ENCODE measurements at regions not wholly inside any gene's neighbourhood (a gene's known extent, or its start where the extent isn't known, plus 50 kb on each side); places are given as distances from the start of the nearest gene placed in this dataset.
A peak's percentile ranks its signal among the peaks of the same experiment; 100 is the strongest.
"Not testable (repeated sequence)": the region's sequence is repeated elsewhere in the genome, so short reads cannot be mapped to it uniquely, and the experiment has no call there.

- Mint-ChIP-seq H3K27me3 (ENCODE audit: unreplicated experiment) (peaks cover 12% of the 10 kb centered on the region), H3K9me3 (ENCODE audit: unreplicated experiment) (peaks cover 26% of the 10 kb centered on the region), H3K27ac (ENCODE audit: unreplicated experiment) (no peak overlapping the region), H3K4me1 (ENCODE audit: low read depth, unreplicated experiment) (peaks cover 46% of the 10 kb centered on the region), H3K4me3 (ENCODE audit: unreplicated experiment) (peak overlapping the region; percentile 58), H3K36me3 (ENCODE audit: unreplicated experiment) (no peaks in the 10 kb centered on the region)
- TF ChIP-seq, protein P1, sequence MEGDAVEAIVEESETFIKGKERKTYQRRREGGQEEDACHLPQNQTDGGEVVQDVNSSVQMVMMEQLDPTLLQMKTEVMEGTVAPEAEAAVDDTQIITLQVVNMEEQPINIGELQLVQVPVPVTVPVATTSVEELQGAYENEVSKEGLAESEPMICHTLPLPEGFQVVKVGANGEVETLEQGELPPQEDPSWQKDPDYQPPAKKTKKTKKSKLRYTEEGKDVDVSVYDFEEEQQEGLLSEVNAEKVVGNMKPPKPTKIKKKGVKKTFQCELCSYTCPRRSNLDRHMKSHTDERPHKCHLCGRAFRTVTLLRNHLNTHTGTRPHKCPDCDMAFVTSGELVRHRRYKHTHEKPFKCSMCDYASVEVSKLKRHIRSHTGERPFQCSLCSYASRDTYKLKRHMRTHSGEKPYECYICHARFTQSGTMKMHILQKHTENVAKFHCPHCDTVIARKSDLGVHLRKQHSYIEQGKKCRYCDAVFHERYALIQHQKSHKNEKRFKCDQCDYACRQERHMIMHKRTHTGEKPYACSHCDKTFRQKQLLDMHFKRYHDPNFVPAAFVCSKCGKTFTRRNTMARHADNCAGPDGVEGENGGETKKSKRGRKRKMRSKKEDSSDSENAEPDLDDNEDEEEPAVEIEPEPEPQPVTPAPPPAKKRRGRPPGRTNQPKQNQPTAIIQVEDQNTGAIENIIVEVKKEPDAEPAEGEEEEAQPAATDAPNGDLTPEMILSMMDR (IDR thresholded peaks at IDR 0.05; ENCODE audit: partially characterized antibody, unreplicated experiment) = no peak
- DNase-seq = no peak
These were observed 121.6 kb upstream of the SDK1 start for GRCh38 chr7:3179456-3179855.

- Mint-ChIP-seq H3K27me3 (ENCODE audit: unreplicated experiment) (peaks cover 13% of the 10 kb centered on the region), H3K36me3 (ENCODE audit: unreplicated experiment) (no peaks in the 10 kb centered on the region), H3K9me3 (ENCODE audit: unreplicated experiment) (peaks cover 26% of the 10 kb centered on the region), H3K27ac (ENCODE audit: unreplicated experiment) (peak overlapping the region; percentile 96), H3K4me1 (ENCODE audit: low read depth, unreplicated experiment) (peaks cover 39% of the 10 kb centered on the region), H3K4me3 (ENCODE audit: unreplicated experiment) (peak overlapping the region; percentile 75)
- no peak for DNase-seq
- TF ChIP-seq, protein P1 (IDR thresholded peaks at IDR 0.05; ENCODE audit: partially characterized antibody, unreplicated experiment) = no peak
These were observed 120.4 kb upstream of the SDK1 start for GRCh38 chr7:3180604-3181003.

DNA sequence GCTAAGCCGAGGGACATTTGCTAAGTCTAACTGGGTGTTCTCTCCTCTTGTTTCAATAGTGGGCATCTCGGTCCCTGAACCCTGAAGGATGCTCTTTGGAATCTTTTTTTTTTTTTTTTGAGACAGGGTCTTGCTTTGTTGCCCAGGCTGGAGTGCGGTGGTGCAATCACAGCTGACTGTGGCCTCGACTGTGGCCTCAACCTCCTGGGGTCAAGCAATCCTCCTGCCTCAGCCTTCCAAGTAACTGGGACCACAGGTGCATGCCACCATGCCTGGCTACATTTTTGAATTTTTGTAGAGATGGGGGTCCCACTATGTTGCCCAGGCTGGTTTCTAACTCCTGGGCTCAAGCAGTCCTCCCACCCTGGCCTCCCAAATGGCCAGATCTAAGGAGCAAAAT, 119.0 kb upstream of the SDK1 start:
- peak overlapping the region; percentile 96 for H3K27ac Mint-ChIP-seq (ENCODE audit: unreplicated experiment)
- H3K4me1 Mint-ChIP-seq (ENCODE audit: low read depth, unreplicated experiment) = peaks cover 33% of the 10 kb centered on the region
- peaks cover 13% of the 10 kb centered on the region for H3K27me3 Mint-ChIP-seq (ENCODE audit: unreplicated experiment)

GRCh38 chr7:3187444-3188040, 113.5 kb upstream of the SDK1 start:
- H3K36me3 Mint-ChIP-seq (ENCODE audit: unreplicated experiment) = no peaks in the 10 kb centered on the region
- TF ChIP-seq, protein P1 (IDR thresholded peaks at IDR 0.05; ENCODE audit: partially characterized antibody, unreplicated experiment) = no peak
- H3K27ac Mint-ChIP-seq (ENCODE audit: unreplicated experiment) = peak overlapping the region; percentile 92
- peak overlapping the region; percentile 28 for H3K4me3 Mint-ChIP-seq (ENCODE audit: unreplicated experiment)
- DNase-seq = no peak
- peaks cover 25% of the 10 kb centered on the region for H3K9me3 Mint-ChIP-seq (ENCODE audit: unreplicated experiment)
- H3K27me3 Mint-ChIP-seq (ENCODE audit: unreplicated experiment) = peaks cover 12% of the 10 kb centered on the region
- peaks cover 34% of the 10 kb centered on the region for H3K4me1 Mint-ChIP-seq (ENCODE audit: low read depth, unreplicated experiment)

More for the DNA sequence above, 119.0 kb upstream of the SDK1 start:
- not testable (repeated sequence) for H3K36me3 Mint-ChIP-seq (ENCODE audit: unreplicated experiment); DNase-seq
- H3K9me3 Mint-ChIP-seq (ENCODE audit: unreplicated experiment) = peaks cover 27% of the 10 kb centered on the region
- peak overlapping the region; percentile 42 for H3K4me3 Mint-ChIP-seq (ENCODE audit: unreplicated experiment)

GRCh38 chr7:3188946-3189345, 112.1 kb upstream of the SDK1 start:
- TF ChIP-seq, protein P1 (IDR thresholded peaks at IDR 0.05; ENCODE audit: partially characterized antibody, unreplicated experiment) = no peak
- Mint-ChIP-seq H3K9me3 (ENCODE audit: unreplicated experiment) (peaks cover 26% of the 10 kb centered on the region), H3K36me3 (ENCODE audit: unreplicated experiment) (no peaks in the 10 kb centered on the region), H3K27me3 (ENCODE audit: unreplicated experiment) (peaks cover 16% of the 10 kb centered on the region), H3K27ac (ENCODE audit: unreplicated experiment) (peak overlapping the region; percentile 93), H3K4me3 (ENCODE audit: unreplicated experiment) (peak overlapping the region; percentile 17), H3K4me1 (ENCODE audit: low read depth, unreplicated experiment) (peaks cover 42% of the 10 kb centered on the region)
- DNase-seq = peak; percentile 68
